ENCODE measurements at regions not wholly inside any gene's neighbourhood (a gene's known extent, or its start where the extent isn't known, plus 50 kb on each side); places are given as distances from the start of the nearest gene placed in this dataset.

DNA sequence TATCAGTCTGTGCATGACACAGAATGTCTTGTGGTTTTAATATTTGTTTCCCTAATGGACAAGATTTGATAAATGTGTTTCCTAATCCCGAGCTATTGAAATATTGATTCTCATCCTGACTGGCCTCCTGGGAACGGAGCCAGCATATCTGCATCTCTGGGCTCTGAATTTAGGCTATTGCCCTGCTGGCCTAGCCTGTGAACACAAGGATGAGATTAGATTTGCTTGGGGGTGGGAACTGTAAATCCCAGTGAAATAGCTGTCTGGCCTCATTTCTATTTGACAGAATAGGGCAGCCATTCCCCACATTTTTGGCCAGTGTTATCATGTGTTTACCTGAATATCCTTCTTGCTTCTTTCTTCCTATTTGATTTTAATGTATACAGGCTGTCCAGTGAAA, 198.4 kb upstream of the SOX4 start:
- no peak for DNase-seq (ENCODE audit: low spot score)
- H3K27ac ChIP-seq = no peak overlapping the region
- TF ChIP-seq CTCF (IDR thresholded peaks at IDR 0.05) = no peak
- no peak overlapping the region for H3K4me3 ChIP-seq

GRCh38 chr6:21396313-21396712, 197.2 kb upstream of the SOX4 start:
- H3K27ac ChIP-seq = no peak overlapping the region
- no peak for TF ChIP-seq CTCF (IDR thresholded peaks at IDR 0.05)
- no peak for DNase-seq (ENCODE audit: low spot score)

GRCh38 chr6:21398741-21399325, 194.7 kb upstream of the SOX4 start:
- Histone ChIP-seq H3K27ac (no peak overlapping the region), H3K4me3 (no peak overlapping the region)
- DNase-seq (ENCODE audit: low spot score) = no peak
- TF ChIP-seq CTCF (IDR thresholded peaks at IDR 0.05) = no peak

More at GRCh38 chr6:21396313-21396712, 197.2 kb upstream of the SOX4 start:
- no peak overlapping the region for H3K4me3 ChIP-seq

GRCh38 chr6:21402368-21402767, 191.2 kb upstream of the SOX4 start:
- H3K27ac ChIP-seq = peak overlapping the region in 1 of 2 donors; percentile 37
- DNase-seq (ENCODE audit: low spot score) = no peak
- TF ChIP-seq CTCF (IDR thresholded peaks at IDR 0.05) = no peak
- H3K4me3 ChIP-seq = no peak overlapping the region

DNA sequence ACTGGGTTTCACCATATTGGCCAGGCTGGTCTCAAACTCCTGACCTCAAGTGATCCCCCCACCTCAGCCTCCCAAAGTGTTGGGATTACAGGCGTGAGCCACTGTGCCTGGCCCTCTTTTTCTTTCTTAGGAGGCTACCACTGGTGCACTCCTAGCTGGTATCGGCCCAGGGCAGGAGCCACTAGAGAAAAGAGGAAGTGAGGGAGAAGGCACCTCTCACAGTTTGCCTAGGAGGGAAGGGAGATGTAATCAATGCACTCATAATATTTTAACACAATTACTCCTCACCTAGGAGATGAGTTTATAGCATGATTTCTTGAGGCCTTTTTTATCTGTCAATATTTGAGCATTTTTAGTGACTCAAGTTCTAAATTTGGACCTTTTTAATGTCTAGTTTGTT, 189.0 kb upstream of the SOX4 start:
- no peak for DNase-seq (ENCODE audit: low spot score)
- Histone ChIP-seq H3K4me3 (no peak overlapping the region), H3K27ac (no peak overlapping the region)
- TF ChIP-seq CTCF (IDR thresholded peaks at IDR 0.05) = no peak

- no peak for DNase-seq (ENCODE audit: low spot score)
- no peak for TF ChIP-seq CTCF (IDR thresholded peaks at IDR 0.05)
- Histone ChIP-seq H3K27ac (no peak overlapping the region), H3K4me3 (no peak overlapping the region)
Observed at GRCh38 chr6:21406316-21406715, 187.2 kb upstream of the SOX4 start.

DNA sequence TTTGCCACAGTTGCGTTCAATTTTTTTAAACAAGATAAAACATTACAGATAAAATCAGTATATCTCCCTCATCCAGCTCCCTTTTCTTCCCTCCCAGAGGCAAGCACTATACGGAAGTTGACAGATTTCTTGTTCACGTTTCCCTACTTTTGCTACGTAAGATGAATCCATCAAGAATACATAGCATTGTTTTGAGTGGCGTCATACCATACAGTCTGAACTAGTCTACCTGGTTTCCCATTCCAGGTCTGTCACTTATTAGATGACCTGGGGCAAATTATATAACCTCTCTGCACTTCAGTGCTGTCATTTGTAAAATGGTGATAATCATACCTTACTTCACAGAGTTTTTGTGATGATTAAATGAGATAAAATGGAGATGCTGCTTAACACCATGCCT, 184.3 kb upstream of the SOX4 start:
- DNase-seq (ENCODE audit: low spot score) = no peak
- no peak for TF ChIP-seq CTCF (IDR thresholded peaks at IDR 0.05)
- H3K4me3 ChIP-seq = no peak overlapping the region

More for the DNA sequence above, 184.3 kb upstream of the SOX4 start:
- H3K27ac ChIP-seq = no peak overlapping the region

Data from coronary artery (tissue), 2 donors.